Left lung (tissue), 4 donors: ENCODE measurements at regions not wholly inside any gene's neighbourhood (a gene's known extent, or its start where the extent isn't known, plus 50 kb on each side); places are given as distances from the start of the nearest gene placed in this dataset.

ENCODE experiments used
- ATAC-seq: fragments of 200-7000 bp; cut with Tn5 transposase; one replicate; pipeline ENCODE4 v1.9.1; 2020; ENCODE audit warnings: moderate library complexity
- DNase-seq, 4 donors: peaks; one replicate each; pipeline ENCODE4 v3.0.0-alpha.2; 2013 to 2020
- H3K27ac ChIP-seq, 2 donors: fragments of 200-600 bp; sonication (generic) in 1 of 2; one replicate each; pipeline versions ENCODE4 v1.5.0 to v1.8.0; 2020 to 2021
- H3K27me3 ChIP-seq, 2 donors: fragments of 200-600 bp; sonication (generic) in 1 of 2; one replicate each; pipeline versions ENCODE4 v1.5.0 to v1.8.0; 2020 to 2021
- H3K36me3 ChIP-seq, 2 donors: fragments of 200-600 bp; sonication (generic) in 1 of 2; one replicate each; pipeline versions ENCODE4 v1.5.0 to v1.8.0; 2020 to 2021
- H3K4me1 ChIP-seq, 2 donors: fragments of 200-600 bp; one replicate each; pipeline ENCODE4 v1.8.0; 2021
- H3K4me3 ChIP-seq, 2 donors: fragments of 200-600 bp; sonication (generic) in 1 of 2; one replicate each; pipeline versions ENCODE4 v1.5.0 to v1.8.0; 2020 to 2021; ENCODE audit warnings: mild to moderate bottlenecking in 1 of 2
- H3K9me3 ChIP-seq, 2 donors: fragments of 200-600 bp; sonication (generic) in 1 of 2; one replicate each; pipeline versions ENCODE4 v1.5.0 to v1.8.0; 2020 to 2021
- CTCF ChIP-seq, 2 donors: fragments of 200-600 bp; sonication (generic) in 1 of 2; IDR thresholded peaks; one replicate each; pipeline versions ENCODE4 v1.5.0 to v1.8.0; 2021; ENCODE audit warnings: antibody characterized with exemption in 2 of 2
- intact Hi-C, 2 donors: fragments of 100-400 bp; cut with DNase I; formaldehyde crosslinking; loops; one replicate each; pipeline versions ENCODE4 v1.11.2 to v1.14.2; 2022
- donor health status: DM: no; HTN: yes; CAD: no.
- donor health status: DM: no; HTN: no; CAD: no.

GRCh38 chr7:155233311-155234157 lies 64.1 kb upstream of the INSIG1 start:
- DNase-seq (peak in 2 of 4 donors; percentile 29 to 60), ATAC-seq (no peak)
- H3K36me3 ChIP-seq = no peaks in the 10 kb centered on the region
- H3K4me3 ChIP-seq = no peak overlapping the region
- no peaks in the 10 kb centered on the region for H3K4me1 ChIP-seq
- no peak overlapping the region for H3K27ac ChIP-seq
- intact Hi-C loops = no loop called here
- H3K9me3 ChIP-seq = no peaks in the 10 kb centered on the region
- no peak for TF ChIP-seq CTCF (IDR thresholded peaks at IDR 0.05)
- no peaks in the 10 kb centered on the region for H3K27me3 ChIP-seq

GRCh38 chr7:155234158-155234492 lies 63.6 kb upstream of the INSIG1 start:
- ATAC-seq = no peak
- intact Hi-C loops = no loop called here

GRCh38 chr7:155234950-155235789 lies 62.5 kb upstream of the INSIG1 start:
- TF ChIP-seq CTCF (IDR thresholded peaks at IDR 0.05) = no peak
- H3K4me3 ChIP-seq = no peak overlapping the region
- H3K4me1 ChIP-seq = no peaks in the 10 kb centered on the region
- no peak overlapping the region for H3K27ac ChIP-seq
- ATAC-seq (no peak), DNase-seq (no peak)
- no peaks in the 10 kb centered on the region for H3K27me3 ChIP-seq
- H3K9me3 ChIP-seq = no peaks in the 10 kb centered on the region
- no peaks in the 10 kb centered on the region for H3K36me3 ChIP-seq
- intact Hi-C loops = no loop called here

More at GRCh38 chr7:155234158-155234492, 63.6 kb upstream of the INSIG1 start:
- DNase-seq = no peak
- Histone ChIP-seq H3K4me3 (no peak overlapping the region), H3K36me3 (no peaks in the 10 kb centered on the region), H3K4me1 (no peaks in the 10 kb centered on the region), H3K9me3 (no peaks in the 10 kb centered on the region), H3K27ac (no peak overlapping the region), H3K27me3 (no peaks in the 10 kb centered on the region)
- no peak for TF ChIP-seq CTCF (IDR thresholded peaks at IDR 0.05)

GRCh38 chr7:155236386-155236785 lies 61.3 kb upstream of the INSIG1 start:
- no peak for ATAC-seq
- Histone ChIP-seq H3K27ac (no peak overlapping the region), H3K4me3 (no peak overlapping the region), H3K9me3 (no peaks in the 10 kb centered on the region), H3K36me3 (no peaks in the 10 kb centered on the region), H3K27me3 (no peaks in the 10 kb centered on the region), H3K4me1 (no peaks in the 10 kb centered on the region)
- peak in 1 of 4 donors; percentile 61 for DNase-seq
- no peak for TF ChIP-seq CTCF (IDR thresholded peaks at IDR 0.05)
- intact Hi-C loops = no loop called here

- ATAC-seq = no peak
- TF ChIP-seq CTCF (IDR thresholded peaks at IDR 0.05) = no peak
- H3K27me3 ChIP-seq = no peaks in the 10 kb centered on the region
- no peaks in the 10 kb centered on the region for H3K9me3 ChIP-seq
- DNase-seq = no peak
- H3K27ac ChIP-seq = no peak overlapping the region
- H3K4me3 ChIP-seq = no peak overlapping the region
- no peaks in the 10 kb centered on the region for H3K36me3 ChIP-seq
- H3K4me1 ChIP-seq = no peaks in the 10 kb centered on the region
- intact Hi-C loops = no loop called here
These were observed 60.4 kb upstream of the INSIG1 start for GRCh38 chr7:155237297-155237696.
